Ovary (tissue), 3 donors: ENCODE measurements at regions not wholly inside any gene's neighbourhood (a gene's known extent, or its start where the extent isn't known, plus 50 kb on each side); places are given as distances from the start of the nearest gene placed in this dataset.

Source experiments
- POLR2A ChIP-seq: fragments of 450-650 bp; IDR thresholded peaks from one replicate; pipeline ENCODE4 v1.6.1; 2017; ENCODE audit warnings: antibody characterized with exemption, mild to moderate bottlenecking, moderate library complexity
- TF ChIP-seq, protein P1 (sequence below), 3 donors: fragments of 450-650 bp in 2 of 3; fragments of 200-600 bp in 1 of 3; IDR thresholded peaks; one replicate each; pipeline versions ENCODE4 v1.5.1 to v1.8.0; 2016 to 2022; ENCODE audit warnings: antibody characterized with exemption in 3 of 3, mild to moderate bottlenecking in 1 of 3
- donor health status: DM: no; HTN: no; CAD: no.

DNA sequence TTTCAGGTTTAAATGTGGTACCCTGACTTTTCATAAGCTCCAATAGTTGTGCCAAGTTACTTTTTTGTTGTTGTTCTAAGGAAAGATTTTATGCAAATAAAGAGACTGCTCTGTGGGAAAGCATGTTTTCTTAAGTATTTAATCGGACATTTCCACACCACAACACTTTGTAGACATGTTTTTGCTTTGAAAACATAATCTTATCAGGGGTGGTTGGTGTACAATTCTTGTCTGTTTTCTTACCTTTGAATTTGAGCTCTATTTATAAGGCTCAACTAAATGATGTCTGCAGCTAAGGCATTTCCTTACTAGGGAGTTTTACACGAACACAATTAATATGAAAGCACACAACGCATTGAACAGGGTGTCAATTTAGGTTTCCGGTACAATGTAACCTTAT, 81.5 kb upstream of the CDIN1 start:
- TF ChIP-seq, protein P1, sequence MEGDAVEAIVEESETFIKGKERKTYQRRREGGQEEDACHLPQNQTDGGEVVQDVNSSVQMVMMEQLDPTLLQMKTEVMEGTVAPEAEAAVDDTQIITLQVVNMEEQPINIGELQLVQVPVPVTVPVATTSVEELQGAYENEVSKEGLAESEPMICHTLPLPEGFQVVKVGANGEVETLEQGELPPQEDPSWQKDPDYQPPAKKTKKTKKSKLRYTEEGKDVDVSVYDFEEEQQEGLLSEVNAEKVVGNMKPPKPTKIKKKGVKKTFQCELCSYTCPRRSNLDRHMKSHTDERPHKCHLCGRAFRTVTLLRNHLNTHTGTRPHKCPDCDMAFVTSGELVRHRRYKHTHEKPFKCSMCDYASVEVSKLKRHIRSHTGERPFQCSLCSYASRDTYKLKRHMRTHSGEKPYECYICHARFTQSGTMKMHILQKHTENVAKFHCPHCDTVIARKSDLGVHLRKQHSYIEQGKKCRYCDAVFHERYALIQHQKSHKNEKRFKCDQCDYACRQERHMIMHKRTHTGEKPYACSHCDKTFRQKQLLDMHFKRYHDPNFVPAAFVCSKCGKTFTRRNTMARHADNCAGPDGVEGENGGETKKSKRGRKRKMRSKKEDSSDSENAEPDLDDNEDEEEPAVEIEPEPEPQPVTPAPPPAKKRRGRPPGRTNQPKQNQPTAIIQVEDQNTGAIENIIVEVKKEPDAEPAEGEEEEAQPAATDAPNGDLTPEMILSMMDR (IDR thresholded peaks at IDR 0.05): no peak
- no peak for TF ChIP-seq POLR2A
